SK-N-SH (cell line): ENCODE measurements at regions not wholly inside any gene's neighbourhood (a gene's known extent, or its start where the extent isn't known, plus 50 kb on each side); places are given as distances from the start of the nearest gene placed in this dataset.

ENCODE experiments used
- CHD2 ChIP-seq: fragments of 150-350 bp; IDR thresholded peaks from 2 replicates; pipeline ENCODE4 v1.6.1; 2018; ENCODE audit warnings: low read length; ENCODE audit not compliant: partially characterized antibody
- CTCF ChIP-seq: fragments of 200-600 bp; sonication (generic); IDR thresholded peaks from 2 replicates; pipeline ENCODE4 v1.6.1; 2017; ENCODE audit warnings: antibody characterized with exemption, mild to moderate bottlenecking, moderate library complexity
- EP300 ChIP-seq, 2 experiments: IDR thresholded peaks; 2 replicates each; pipeline versions ENCODE4 v1.4.0 to v1.6.1; 2012; ENCODE audit warnings: borderline replicate concordance in 1 of 2, low read depth in 1 of 2, low read length in 1 of 2
- NRF1 ChIP-seq: IDR thresholded peaks from 2 replicates; pipeline ENCODE4 v1.6.1; 2012; ENCODE audit warnings: low read depth, mild to moderate bottlenecking, low read length
- TEAD4 ChIP-seq: IDR thresholded peaks from 2 replicates; pipeline ENCODE4 v1.4.0; 2012; ENCODE audit warnings: mild to moderate bottlenecking, borderline replicate concordance; ENCODE audit not compliant: insufficient read depth
- USF2 ChIP-seq: fragments of 150-350 bp; IDR thresholded peaks from 2 replicates; pipeline ENCODE4 v1.6.1; 2017; ENCODE audit warnings: antibody characterized with exemption, low read length, low read depth, borderline replicate concordance

GRCh38 chr6:85353012-85353411, 96.9 kb upstream of the NT5E start:
- TF ChIP-seq EP300 (IDR thresholded peaks at IDR 0.05; ENCODE audit: borderline replicate concordance in 1 of 2, low read depth in 1 of 2, low read length in 1 of 2), result no peak
- no peak for TF ChIP-seq NRF1
- TF ChIP-seq TEAD4, result no peak
- no peak for TF ChIP-seq USF2
- no peak for TF ChIP-seq CTCF
- TF ChIP-seq CHD2, result no peak
